ENCODE measurements at regions not wholly inside any gene's neighbourhood (a gene's known extent, or its start where the extent isn't known, plus 50 kb on each side); places are given as distances from the start of the nearest gene placed in this dataset.
A peak's percentile ranks its signal among the peaks of the same experiment; 100 is the strongest.

DNA sequence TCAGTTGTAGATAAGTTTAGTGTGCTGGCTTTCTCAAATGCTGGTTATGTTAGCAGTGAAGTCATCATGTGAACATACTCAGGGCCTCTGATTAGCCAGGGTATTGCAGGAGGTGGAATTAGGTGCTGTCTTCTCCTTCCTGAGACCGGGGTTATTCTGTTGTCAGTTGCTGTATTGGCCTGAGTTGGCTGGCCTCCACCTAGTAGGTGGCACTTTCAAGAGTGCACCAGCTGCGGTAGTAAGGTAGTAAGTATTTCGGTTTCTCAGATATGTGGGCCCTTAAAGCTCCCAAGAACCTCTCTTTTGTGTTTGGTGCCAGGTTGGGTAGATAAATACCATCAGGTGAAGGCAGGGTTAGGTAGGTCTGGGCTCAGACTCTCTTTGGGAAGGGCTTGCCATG, 1430.5 kb upstream of the CELF4 start:
- Mint-ChIP-seq H3K9me3 (peaks cover 4 to 5% of the 10 kb centered on the region in 2 donors), H3K27ac (no peak overlapping the region), H3K36me3 (no peaks in the 10 kb centered on the region), H3K27me3 (no peaks in the 10 kb centered on the region), H3K4me3 (no peak overlapping the region), H3K4me1 (no peaks in the 10 kb centered on the region)
- ATAC-seq (replicated peaks) (peak in 1 of 2 donors; percentile 16), DNase-seq (no peak)

DNA sequence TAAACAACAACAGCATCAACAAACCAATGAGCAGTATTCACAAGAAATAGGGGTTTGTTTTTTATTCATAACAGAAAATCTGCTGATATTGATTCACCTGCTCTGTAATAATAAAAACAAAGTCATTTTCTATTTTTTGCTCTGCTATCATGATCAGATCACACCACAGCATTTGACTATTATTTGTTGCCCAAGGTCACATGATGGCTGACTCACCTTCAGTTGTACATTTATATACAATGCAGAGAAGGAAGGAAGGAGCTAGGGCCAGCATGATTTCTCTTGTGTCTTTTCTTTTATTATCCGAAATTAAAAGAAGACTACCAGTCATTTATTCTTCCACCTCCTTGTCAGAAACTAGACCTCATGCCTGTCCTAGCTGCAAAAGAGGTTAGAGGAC, 1427.7 kb upstream of the CELF4 start:
- Mint-ChIP-seq H3K9me3 (peaks cover 3 to 4% of the 10 kb centered on the region in 2 donors), H3K27me3 (no peaks in the 10 kb centered on the region), H3K27ac (no peak overlapping the region), H3K4me1 (no peaks in the 10 kb centered on the region), H3K4me3 (no peak overlapping the region), H3K36me3 (no peaks in the 10 kb centered on the region)
- ATAC-seq (replicated peaks) (no peak), DNase-seq (no peak)

DNA sequence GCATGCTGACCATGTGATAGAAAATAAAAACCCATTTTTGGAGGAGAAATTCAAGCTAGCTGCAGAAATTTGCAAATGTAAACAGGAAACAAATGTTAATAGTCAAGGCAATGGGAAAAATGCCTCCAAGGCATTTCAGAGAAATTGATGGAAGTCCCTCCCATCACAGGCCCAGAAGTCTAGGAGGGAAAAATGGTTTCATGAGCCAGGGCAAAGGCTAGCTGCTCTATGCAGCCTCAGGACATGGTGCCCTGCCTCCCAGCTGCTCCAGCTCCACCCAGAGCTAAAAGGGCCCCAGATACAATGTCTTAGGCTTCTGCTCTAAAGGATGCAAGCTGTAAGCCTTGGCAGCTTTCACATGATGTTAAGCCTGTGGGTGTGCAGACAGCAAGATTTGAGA, 1419.4 kb upstream of the CELF4 start:
- Mint-ChIP-seq H3K36me3 (no peaks in the 10 kb centered on the region), H3K27ac (no peak overlapping the region), H3K27me3 (no peaks in the 10 kb centered on the region), H3K9me3 (peaks cover 0 to 4% of the 10 kb centered on the region in 2 donors), H3K4me3 (no peak overlapping the region), H3K4me1 (no peaks in the 10 kb centered on the region)
- ATAC-seq (replicated peaks), result no peak
- DNase-seq, result no peak

DNA sequence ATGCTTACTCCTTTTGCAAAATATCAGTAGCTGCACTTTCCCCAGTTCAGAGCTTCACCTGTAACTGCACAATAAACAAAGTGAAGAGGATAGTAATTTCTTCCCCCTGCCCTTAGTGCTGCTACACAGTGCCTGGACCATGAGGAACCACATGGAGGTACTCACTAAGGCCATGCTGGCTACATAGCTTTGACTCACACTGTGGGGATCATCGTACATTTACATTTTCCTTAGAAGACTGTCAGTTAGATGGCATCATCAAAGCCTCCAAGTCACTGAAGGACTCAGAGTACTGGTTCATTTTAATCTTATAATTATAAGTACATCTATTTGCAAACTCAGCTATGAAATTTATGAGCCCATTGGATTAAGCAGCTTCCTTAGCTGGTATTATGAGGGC, 1416.5 kb upstream of the CELF4 start:
- ATAC-seq (replicated peaks) (no peak), DNase-seq (no peak)
- H3K4me3 Mint-ChIP-seq, result no peak overlapping the region
- H3K9me3 Mint-ChIP-seq, result peaks cover 0 to 2% of the 10 kb centered on the region in 2 donors
- H3K4me1 Mint-ChIP-seq, result no peaks in the 10 kb centered on the region
- H3K36me3 Mint-ChIP-seq, result no peaks in the 10 kb centered on the region
- H3K27me3 Mint-ChIP-seq, result no peaks in the 10 kb centered on the region
- no peak overlapping the region for H3K27ac Mint-ChIP-seq

DNA sequence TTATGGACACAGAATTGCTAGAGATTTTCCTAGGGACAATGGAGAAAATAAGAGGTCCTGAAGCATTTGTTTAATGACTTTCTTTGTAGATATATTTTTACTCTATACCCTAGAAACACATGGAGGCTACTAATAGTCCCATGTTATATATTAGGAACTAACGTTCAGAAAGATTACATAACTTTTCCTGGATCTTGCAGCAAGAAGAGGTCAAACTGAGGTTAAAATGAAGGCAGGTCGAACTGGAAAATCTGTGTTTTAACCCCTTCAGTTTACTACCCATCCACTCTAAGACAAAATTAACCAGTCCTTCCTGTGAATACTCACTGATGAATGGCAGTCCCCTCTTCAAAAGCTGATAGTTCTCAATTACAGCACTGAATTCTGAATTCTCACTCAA, 1415.8 kb upstream of the CELF4 start:
- no peaks in the 10 kb centered on the region for H3K4me1 Mint-ChIP-seq
- ATAC-seq (replicated peaks), result no peak
- no peak overlapping the region for H3K4me3 Mint-ChIP-seq

DNA sequence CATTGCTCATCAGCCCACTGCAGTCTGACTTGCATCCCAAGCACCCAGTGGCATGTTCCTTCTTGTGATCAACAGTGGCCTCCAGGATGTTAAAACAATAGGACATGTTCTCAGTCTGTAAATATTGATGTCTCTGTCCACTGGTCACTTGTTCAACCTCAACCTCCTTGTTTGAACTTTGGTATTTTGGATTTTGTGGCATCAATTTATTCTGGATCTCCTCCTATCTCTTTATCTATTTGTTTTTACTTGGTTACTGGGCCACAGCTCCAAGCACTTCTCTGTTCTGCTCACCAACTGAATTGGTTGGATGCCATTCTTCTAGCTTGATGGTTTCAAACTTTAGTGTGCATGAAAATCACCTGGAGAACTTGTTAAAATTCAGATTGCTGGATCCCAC, 1414.8 kb upstream of the CELF4 start:
- Mint-ChIP-seq H3K4me1 (no peaks in the 10 kb centered on the region), H3K36me3 (no peaks in the 10 kb centered on the region), H3K9me3 (peaks cover 0 to 2% of the 10 kb centered on the region in 2 donors), H3K27me3 (no peaks in the 10 kb centered on the region), H3K27ac (no peak overlapping the region), H3K4me3 (no peak overlapping the region)
- ATAC-seq (replicated peaks) (no peak), DNase-seq (no peak)

More for the DNA sequence above, 1415.8 kb upstream of the CELF4 start:
- Mint-ChIP-seq H3K27me3 (no peaks in the 10 kb centered on the region), H3K36me3 (no peaks in the 10 kb centered on the region), H3K27ac (no peak overlapping the region), H3K9me3 (peaks cover 0 to 2% of the 10 kb centered on the region in 2 donors)
- DNase-seq, result no peak

DNA sequence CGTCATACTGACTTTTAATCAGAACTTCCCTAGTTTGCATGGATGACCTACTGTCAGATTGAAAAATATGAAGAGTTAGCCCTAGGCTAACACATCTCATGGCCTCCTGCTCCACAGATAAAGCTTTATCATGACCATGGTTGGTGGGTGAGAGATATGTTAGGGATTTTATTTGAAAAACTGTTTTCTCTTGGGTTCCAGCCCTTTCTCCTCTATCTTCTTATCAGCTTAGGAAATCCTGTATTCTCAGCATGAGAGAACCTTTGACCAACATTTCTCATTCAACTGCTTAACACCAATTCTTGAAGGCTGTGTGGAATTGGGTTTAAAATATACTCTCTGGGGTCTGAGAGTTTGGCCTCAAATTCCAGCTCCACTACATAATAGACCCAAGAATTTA, 1407.0 kb upstream of the CELF4 start:
- no peaks in the 10 kb centered on the region for H3K36me3 Mint-ChIP-seq
- no peak overlapping the region for H3K27ac Mint-ChIP-seq
- ATAC-seq (replicated peaks), result no peak
- H3K4me1 Mint-ChIP-seq, result no peaks in the 10 kb centered on the region
- H3K27me3 Mint-ChIP-seq, result no peaks in the 10 kb centered on the region
- no peak for DNase-seq
- H3K4me3 Mint-ChIP-seq, result no peak overlapping the region
- peaks cover 0 to 4% of the 10 kb centered on the region in 2 donors for H3K9me3 Mint-ChIP-seq

DNA sequence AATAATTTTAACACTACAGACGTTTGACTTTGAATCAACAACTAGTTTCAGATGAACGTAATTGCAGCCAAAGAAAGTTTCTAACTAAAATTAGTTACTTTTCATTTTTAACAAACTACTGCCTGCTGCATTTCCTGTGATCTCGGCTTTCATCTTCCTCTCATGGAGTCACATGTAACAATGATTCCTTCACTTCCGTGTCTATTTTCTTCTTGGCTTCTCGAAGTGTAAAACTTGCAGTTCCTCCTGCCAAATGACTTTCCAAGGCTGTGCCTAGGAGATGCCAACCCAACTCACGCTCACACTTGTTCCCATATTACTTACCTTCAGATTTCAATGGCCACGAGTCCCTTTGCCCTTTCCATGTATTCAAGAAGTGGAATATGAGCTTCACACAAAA, 1406.3 kb upstream of the CELF4 start:
- Mint-ChIP-seq H3K27me3 (no peaks in the 10 kb centered on the region), H3K4me3 (no peak overlapping the region), H3K27ac (no peak overlapping the region), H3K36me3 (no peaks in the 10 kb centered on the region), H3K4me1 (no peaks in the 10 kb centered on the region), H3K9me3 (peaks cover 0 to 4% of the 10 kb centered on the region in 2 donors)
- DNase-seq (no peak), ATAC-seq (replicated peaks) (no peak)

DNA sequence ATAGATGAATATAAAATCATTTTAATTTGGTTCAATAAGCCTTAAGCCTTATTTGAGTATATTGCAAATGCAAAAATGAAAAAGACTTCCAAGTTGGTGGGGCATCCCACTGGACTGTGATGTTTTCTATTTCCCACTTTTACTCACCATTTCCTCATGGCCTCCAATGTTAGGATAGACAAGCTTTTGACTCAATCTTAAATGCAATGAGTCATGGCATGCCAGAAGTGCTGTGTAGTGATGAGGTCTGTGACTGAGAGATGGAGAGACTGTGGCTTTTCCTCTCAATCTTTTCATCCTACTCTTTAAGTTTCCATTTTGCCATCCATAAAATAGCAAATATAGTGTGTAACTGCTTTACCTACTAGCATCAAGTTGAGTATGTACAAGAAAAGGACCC, 1401.2 kb upstream of the CELF4 start:
- H3K4me3 Mint-ChIP-seq, result no peak overlapping the region
- no peak for DNase-seq

DNA sequence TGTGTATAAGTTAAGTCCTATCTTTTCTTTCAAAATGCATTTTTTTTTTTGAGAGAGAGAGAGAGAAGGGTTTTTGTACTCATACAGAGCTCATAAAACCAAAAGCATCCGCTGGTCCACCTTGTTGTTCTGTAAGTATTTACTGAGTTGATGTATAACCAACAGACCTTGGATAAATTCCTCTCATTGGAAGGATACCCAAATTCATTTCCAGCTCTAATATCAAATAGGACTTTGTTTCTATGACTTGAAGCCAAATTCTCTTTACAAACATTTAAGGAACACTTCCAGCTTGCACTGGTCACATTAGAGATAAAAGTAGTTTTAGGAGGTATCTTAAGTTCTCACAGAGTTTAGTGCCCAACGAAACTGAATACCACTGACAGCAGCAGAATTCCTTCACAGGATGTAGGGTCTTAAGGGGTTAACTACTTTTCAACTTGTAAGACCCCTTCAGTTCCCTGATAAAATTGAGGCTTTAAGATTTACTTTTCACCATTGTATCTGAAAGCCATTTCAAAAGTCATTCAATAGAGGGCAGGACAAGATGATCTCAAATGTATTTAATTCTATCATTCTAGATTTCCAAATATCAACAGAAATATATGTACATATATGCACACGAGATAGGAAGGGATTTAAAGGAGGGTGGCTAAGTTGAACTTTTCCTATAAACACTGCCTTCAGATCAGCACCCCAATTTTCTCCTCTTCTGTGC, 1398.5 kb upstream of the CELF4 start:
- no peaks in the 10 kb centered on the region for H3K4me1 Mint-ChIP-seq
- no peak overlapping the region for H3K4me3 Mint-ChIP-seq
- H3K36me3 Mint-ChIP-seq, result no peaks in the 10 kb centered on the region
- no peak for DNase-seq
- H3K27ac Mint-ChIP-seq, result no peak overlapping the region
- peaks cover 0 to 1% of the 10 kb centered on the region in 2 donors for H3K9me3 Mint-ChIP-seq
- H3K27me3 Mint-ChIP-seq, result no peaks in the 10 kb centered on the region
- no peak for ATAC-seq (replicated peaks)

More for the DNA sequence above, 1401.2 kb upstream of the CELF4 start:
- Mint-ChIP-seq H3K27ac (no peak overlapping the region), H3K27me3 (no peaks in the 10 kb centered on the region), H3K4me1 (no peaks in the 10 kb centered on the region), H3K36me3 (no peaks in the 10 kb centered on the region), H3K9me3 (peaks cover 0 to under 1% of the 10 kb centered on the region in 2 donors)
- ATAC-seq (replicated peaks), result no peak

DNA sequence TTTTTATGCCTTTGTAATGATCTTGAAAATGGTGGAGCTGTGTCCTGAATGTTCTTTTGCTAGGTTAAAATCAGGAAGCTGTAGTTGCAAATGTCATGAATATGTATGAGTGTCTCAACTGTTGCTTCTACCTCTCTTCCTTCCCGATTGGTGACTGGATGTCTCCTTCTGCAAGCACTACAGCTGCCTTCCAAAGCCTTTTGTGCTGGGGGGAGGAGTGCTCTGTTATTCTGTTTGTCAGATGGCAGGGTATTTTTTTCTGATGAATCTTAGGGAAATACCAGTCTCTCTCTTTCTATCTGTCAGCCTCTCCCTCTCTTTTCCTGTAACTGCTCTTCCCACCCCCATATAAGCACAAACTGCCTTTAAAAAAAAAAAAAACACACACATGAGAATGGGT, 1396.3 kb upstream of the CELF4 start:
- no peaks in the 10 kb centered on the region for H3K27me3 Mint-ChIP-seq
- ATAC-seq (replicated peaks) (no peak), DNase-seq (no peak)
- H3K4me3 Mint-ChIP-seq, result no peak overlapping the region
- H3K9me3 Mint-ChIP-seq, result peaks cover 0 to 1% of the 10 kb centered on the region in 2 donors
- no peaks in the 10 kb centered on the region for H3K4me1 Mint-ChIP-seq
- H3K27ac Mint-ChIP-seq, result no peak overlapping the region
- H3K36me3 Mint-ChIP-seq, result no peaks in the 10 kb centered on the region

DNA sequence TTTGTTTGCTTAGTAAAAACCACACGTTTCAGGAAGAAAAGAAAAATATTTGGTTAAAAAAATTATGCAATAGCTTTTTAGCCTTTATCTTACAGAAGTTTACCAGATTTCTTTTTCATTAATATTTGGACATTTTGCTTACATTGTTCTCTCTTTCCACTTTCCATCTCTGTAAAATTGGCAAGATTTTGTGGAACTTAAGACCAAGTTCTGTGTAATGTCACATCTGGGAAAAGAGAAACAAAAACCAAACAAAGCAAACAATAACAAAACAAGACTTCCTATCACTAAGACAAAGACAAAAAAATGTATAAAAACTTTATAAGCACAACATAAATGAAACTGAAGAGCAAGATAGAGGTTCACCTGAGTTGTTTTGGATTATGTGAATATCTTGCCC, 1392.1 kb upstream of the CELF4 start:
- no peak overlapping the region for H3K4me3 Mint-ChIP-seq

DNA sequence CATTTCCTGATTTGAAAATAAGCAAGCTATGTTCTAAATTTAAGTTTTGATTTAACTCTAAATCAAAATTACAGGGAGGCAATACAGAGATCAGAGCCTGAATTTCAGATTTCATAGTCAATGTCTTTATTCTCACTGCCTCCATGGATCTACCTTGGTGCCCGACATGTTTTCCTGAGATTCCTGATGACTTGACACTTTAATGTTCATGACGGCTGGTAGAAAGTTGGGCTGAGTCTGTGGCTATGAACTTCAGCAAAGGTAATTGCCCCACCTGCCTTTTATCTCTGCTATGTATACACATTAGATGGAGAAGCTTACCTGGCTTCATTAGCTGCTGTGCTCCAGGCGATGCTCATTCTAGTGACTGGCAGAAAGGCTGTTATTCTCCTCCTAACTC, 1390.5 kb upstream of the CELF4 start:
- Mint-ChIP-seq H3K27ac (no peak overlapping the region), H3K27me3 (no peaks in the 10 kb centered on the region), H3K4me1 (no peaks in the 10 kb centered on the region), H3K9me3 (peaks cover 0 to 1% of the 10 kb centered on the region in 2 donors), H3K36me3 (no peaks in the 10 kb centered on the region), H3K4me3 (no peak overlapping the region)
- ATAC-seq (replicated peaks) (no peak), DNase-seq (no peak)

More for the DNA sequence above, 1392.1 kb upstream of the CELF4 start:
- Mint-ChIP-seq H3K27ac (no peak overlapping the region), H3K4me1 (no peaks in the 10 kb centered on the region), H3K27me3 (no peaks in the 10 kb centered on the region), H3K36me3 (no peaks in the 10 kb centered on the region), H3K9me3 (peaks cover 0 to 1% of the 10 kb centered on the region in 2 donors)
- no peak for ATAC-seq (replicated peaks)
- DNase-seq, result no peak

DNA sequence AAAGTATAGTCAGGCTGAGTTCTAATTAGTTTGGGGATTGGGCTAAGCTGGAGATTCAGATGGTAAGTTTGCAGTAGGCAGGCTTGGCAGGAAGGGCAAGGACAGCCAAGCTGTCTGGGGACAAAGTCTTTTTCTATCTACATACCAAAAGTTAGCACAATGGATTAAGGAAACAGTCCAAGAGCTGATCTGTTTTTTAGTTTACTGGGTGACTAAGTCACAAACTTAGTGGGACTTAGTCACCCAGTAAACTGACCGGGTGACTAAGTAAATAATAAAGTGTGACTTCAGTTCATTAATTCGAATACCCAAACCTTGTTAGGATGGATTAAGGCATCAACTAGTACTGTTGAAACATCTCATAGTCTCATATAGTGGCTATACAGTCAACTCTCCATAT, 1386.0 kb upstream of the CELF4 start:
- no peak for ATAC-seq (replicated peaks)
- no peaks in the 10 kb centered on the region for H3K27me3 Mint-ChIP-seq
- no peak overlapping the region for H3K4me3 Mint-ChIP-seq
- no peaks in the 10 kb centered on the region for H3K4me1 Mint-ChIP-seq
- no peaks in the 10 kb centered on the region for H3K36me3 Mint-ChIP-seq
- H3K27ac Mint-ChIP-seq, result no peak overlapping the region
- DNase-seq, result no peak
- H3K9me3 Mint-ChIP-seq, result no peaks in the 10 kb centered on the region

DNA sequence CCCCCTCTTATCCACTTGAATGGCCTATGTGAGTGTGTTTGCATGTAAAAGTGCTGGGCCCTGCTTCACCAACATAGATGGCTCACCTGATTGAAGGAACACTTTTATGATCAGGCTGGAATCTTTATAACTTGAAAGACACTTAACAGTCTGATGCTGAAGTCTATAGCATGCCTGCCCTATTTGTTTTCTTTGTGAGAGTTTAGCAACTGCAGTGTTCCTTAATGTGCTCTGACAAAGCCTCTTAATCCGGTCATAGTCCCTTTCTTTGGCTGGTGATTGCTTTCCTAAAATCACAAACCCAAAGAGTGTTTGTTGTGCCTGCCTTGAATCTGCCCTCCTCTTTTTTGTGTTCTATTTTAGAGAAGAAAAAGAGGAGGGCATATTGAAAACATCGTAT, 1382.8 kb upstream of the CELF4 start:
- Mint-ChIP-seq H3K27me3 (no peaks in the 10 kb centered on the region), H3K4me1 (no peaks in the 10 kb centered on the region), H3K9me3 (peaks cover 0 to 2% of the 10 kb centered on the region in 2 donors), H3K4me3 (no peak overlapping the region), H3K27ac (no peak overlapping the region), H3K36me3 (peaks cover 0 to 2% of the 10 kb centered on the region in 2 donors)
- DNase-seq, result no peak
- no peak for ATAC-seq (replicated peaks)
